GM19452 (cell line): ENCODE measurements at regions not wholly inside any gene's neighbourhood (a gene's known extent, or its start where the extent isn't known, plus 50 kb on each side); places are given as distances from the start of the nearest gene placed in this dataset.
"Not testable (repeated sequence)": the region's sequence is repeated elsewhere in the genome, so short reads cannot be mapped to it uniquely, and the experiment has no call there.

Source experiments
- ATAC-seq: cut with Tn5 transposase; IDR thresholded peaks from one replicate; pipeline ENCODE4 v1.9.1; 2021; ENCODE audit not compliant: unreplicated experiment

GRCh38 chr1:177737456-177737855 lies 232.4 kb downstream of the SEC16B start:
- no peak for ATAC-seq

- no peak for ATAC-seq
These were observed 237.7 kb downstream of the SEC16B start for GRCh38 chr1:177732178-177732577.

- no peak for ATAC-seq
These were observed 240.2 kb downstream of the SEC16B start for GRCh38 chr1:177729646-177730045.

- ATAC-seq, result no peak
These were observed 246.3 kb downstream of the SEC16B start for GRCh38 chr1:177723533-177723932.

GRCh38 chr1:177710696-177711620 lies 258.9 kb downstream of the SEC16B start:
- no peak for ATAC-seq

- ATAC-seq, result no peak
These were observed 261.5 kb downstream of the SEC16B start for GRCh38 chr1:177708406-177708805.

- no peak for ATAC-seq
These were observed 262.9 kb downstream of the SEC16B start for GRCh38 chr1:177706977-177707376.

- no peak for ATAC-seq
These were observed 264.0 kb downstream of the SEC16B start for GRCh38 chr1:177705839-177706238.

- no peak for ATAC-seq
These were observed 265.9 kb downstream of the SEC16B start for GRCh38 chr1:177703888-177704446.

GRCh38 chr1:177701654-177702353 lies 268.1 kb downstream of the SEC16B start:
- ATAC-seq, result no peak

- ATAC-seq, result no peak
These were observed 269.0 kb downstream of the SEC16B start for GRCh38 chr1:177700856-177701255.

- ATAC-seq, result no peak
These were observed 278.9 kb downstream of the SEC16B start for GRCh38 chr1:177690996-177691395.

GRCh38 chr1:177687544-177687943 lies 282.3 kb downstream of the SEC16B start:
- no peak for ATAC-seq

GRCh38 chr1:177686933-177687332 lies 282.9 kb downstream of the SEC16B start:
- no peak for ATAC-seq

GRCh38 chr1:177669161-177669560 lies 300.7 kb downstream of the SEC16B start:
- no peak for ATAC-seq

- ATAC-seq, result no peak
These were observed 303.9 kb downstream of the SEC16B start for GRCh38 chr1:177665935-177666334.

- not testable (repeated sequence) for ATAC-seq
These were observed 305.1 kb downstream of the SEC16B start for GRCh38 chr1:177664742-177665141.

- no peak for ATAC-seq
These were observed 309.7 kb downstream of the SEC16B start for GRCh38 chr1:177660188-177660587.

- ATAC-seq, result no peak
These were observed 310.6 kb downstream of the SEC16B start for GRCh38 chr1:177659281-177659680.

- no peak for ATAC-seq
These were observed 313.3 kb downstream of the SEC16B start for GRCh38 chr1:177656598-177656997.

GRCh38 chr1:177650947-177651346 lies 318.9 kb downstream of the SEC16B start:
- ATAC-seq, result peak; percentile 49
